ENCODE measurements at regions not wholly inside any gene's neighbourhood (a gene's known extent, or its start where the extent isn't known, plus 50 kb on each side); places are given as distances from the start of the nearest gene placed in this dataset.

DNA sequence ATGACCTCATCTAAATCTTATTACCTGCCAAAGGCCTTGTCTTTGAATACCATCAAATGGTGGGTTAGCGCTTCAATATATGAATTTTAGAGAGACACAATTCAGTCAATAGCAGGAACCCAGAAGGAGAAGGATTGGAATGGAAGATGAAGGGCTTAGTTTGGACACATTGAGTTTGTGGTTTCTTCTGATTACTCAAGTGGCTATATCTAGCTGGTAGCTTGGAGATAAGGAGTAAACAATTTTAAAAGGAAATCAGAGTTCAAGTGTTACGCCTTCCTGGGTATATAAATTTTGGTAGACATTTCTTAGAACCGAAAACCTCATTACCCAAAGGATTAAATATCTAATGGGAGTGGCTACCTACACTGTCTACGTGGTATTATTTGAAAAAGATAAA is 80.2 kb downstream of the RGS2 start:
- POLR2A ChIA-PET, result no interaction called here
- H3K9me3 ChIP-seq (replicated peaks; ENCODE audit: control insufficient read depth, insufficient read depth, low read length), result no peaks in the 10 kb centered on the region
- 24% methylated on average over 4 of the region's 4 CpGs for WGBS (ENCODE audit: insufficient coverage, insufficient replicate concordance, low lambda C conversion rate, missing lambda C conversion rate)
- RAD21 ChIA-PET (ENCODE audit: unreplicated experiment), result no interaction called here
- no peaks in the 10 kb centered on the region for H3K27me3 ChIP-seq (replicated peaks in 1 of 2; ENCODE audit: control insufficient read depth in 2 of 2, insufficient read depth in 2 of 2, low read length in 1 of 2)
- no TSS peak for BruUV-seq (replicated peaks)
- H3K4me2 ChIP-seq (ENCODE audit: control insufficient read depth, insufficient read depth), result no peak overlapping the region
- no peak overlapping the region for H3K4me3 ChIP-seq
- no peak overlapping the region for H2AFZ ChIP-seq (ENCODE audit: control insufficient read depth, low read depth, low read length)
- intact Hi-C loops (cut with micrococcal nuclease; ENCODE audit: unreplicated experiment) (no loop called here), in situ Hi-C loops (cut with MboI) (no loop called here)
- H3K27ac ChIP-seq (ENCODE audit: control insufficient read depth, insufficient read depth), result no peak overlapping the region
- no peaks in the 10 kb centered on the region for H3K79me2 ChIP-seq (ENCODE audit: control insufficient read depth, insufficient read depth, low read length)
- H4K20me1 ChIP-seq (ENCODE audit: control insufficient read depth, insufficient read depth), result no peaks in the 10 kb centered on the region
- ATAC-seq (no peak), DNase-seq (ENCODE audit: low read depth, low spot score) (no peak), FAIRE-seq (no peak)
- no peaks in the 10 kb centered on the region for H3K4me1 ChIP-seq (ENCODE audit: control insufficient read depth, insufficient read depth, low read length)
- no peaks in the 10 kb centered on the region for H3K36me3 ChIP-seq (ENCODE audit: control insufficient read depth in 2 of 2, insufficient read depth in 2 of 2, low read length in 1 of 2)
- no peak overlapping the region for H3K9ac ChIP-seq (ENCODE audit: control insufficient read depth, insufficient read depth, low read length)
- CTCF ChIA-PET, result no interaction called here
- SMC1A ChIA-PET (ENCODE audit: uncharacterized antibody, unreplicated experiment), result no interaction called here
- TF ChIP-seq, protein P1, sequence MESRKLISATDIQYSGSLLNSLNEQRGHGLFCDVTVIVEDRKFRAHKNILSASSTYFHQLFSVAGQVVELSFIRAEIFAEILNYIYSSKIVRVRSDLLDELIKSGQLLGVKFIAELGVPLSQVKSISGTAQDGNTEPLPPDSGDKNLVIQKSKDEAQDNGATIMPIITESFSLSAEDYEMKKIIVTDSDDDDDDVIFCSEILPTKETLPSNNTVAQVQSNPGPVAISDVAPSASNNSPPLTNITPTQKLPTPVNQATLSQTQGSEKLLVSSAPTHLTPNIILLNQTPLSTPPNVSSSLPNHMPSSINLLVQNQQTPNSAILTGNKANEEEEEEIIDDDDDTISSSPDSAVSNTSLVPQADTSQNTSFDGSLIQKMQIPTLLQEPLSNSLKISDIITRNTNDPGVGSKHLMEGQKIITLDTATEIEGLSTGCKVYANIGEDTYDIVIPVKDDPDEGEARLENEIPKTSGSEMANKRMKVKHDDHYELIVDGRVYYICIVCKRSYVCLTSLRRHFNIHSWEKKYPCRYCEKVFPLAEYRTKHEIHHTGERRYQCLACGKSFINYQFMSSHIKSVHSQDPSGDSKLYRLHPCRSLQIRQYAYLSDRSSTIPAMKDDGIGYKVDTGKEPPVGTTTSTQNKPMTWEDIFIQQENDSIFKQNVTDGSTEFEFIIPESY (IDR thresholded peaks at IDR 0.05), result no peak
- TF ChIP-seq RBBP5 (conservative IDR thresholded peaks at IDR 0.05) (no peak), TCF12 (IDR thresholded peaks at IDR 0.05; ENCODE audit: low read depth, low read length) (no peak), NBN (IDR thresholded peaks at IDR 0.05) (no peak), KAT2A (conservative IDR thresholded peaks at IDR 0.05; ENCODE audit: control insufficient read depth, low read depth, low read length) (no peak), CBX5 (IDR thresholded peaks at IDR 0.05; ENCODE audit: low read depth) (no peak), ZSCAN29 (IDR thresholded peaks at IDR 0.05) (no peak), CHD4 (IDR thresholded peaks at IDR 0.05) (no peak), ZZZ3 (IDR thresholded peaks at IDR 0.05; ENCODE audit: control insufficient read depth, insufficient read length, low read depth) (no peak), BCLAF1 (IDR thresholded peaks at IDR 0.05) (no peak), ZNF207 (IDR thresholded peaks at IDR 0.05; ENCODE audit: borderline replicate concordance) (no peak), ZBTB11 (CRISPR knock-in tag; IDR thresholded peaks at IDR 0.05) (no peak), TCF7 (IDR thresholded peaks at IDR 0.05; ENCODE audit: borderline replicate concordance) (no peak), FOXK2 (IDR thresholded peaks at IDR 0.05) (no peak), RAD21 (IDR thresholded peaks at IDR 0.05; ENCODE audit: insufficient read depth, low read depth, low read length) (no peak)
- TF ChIP-seq, protein P2, sequence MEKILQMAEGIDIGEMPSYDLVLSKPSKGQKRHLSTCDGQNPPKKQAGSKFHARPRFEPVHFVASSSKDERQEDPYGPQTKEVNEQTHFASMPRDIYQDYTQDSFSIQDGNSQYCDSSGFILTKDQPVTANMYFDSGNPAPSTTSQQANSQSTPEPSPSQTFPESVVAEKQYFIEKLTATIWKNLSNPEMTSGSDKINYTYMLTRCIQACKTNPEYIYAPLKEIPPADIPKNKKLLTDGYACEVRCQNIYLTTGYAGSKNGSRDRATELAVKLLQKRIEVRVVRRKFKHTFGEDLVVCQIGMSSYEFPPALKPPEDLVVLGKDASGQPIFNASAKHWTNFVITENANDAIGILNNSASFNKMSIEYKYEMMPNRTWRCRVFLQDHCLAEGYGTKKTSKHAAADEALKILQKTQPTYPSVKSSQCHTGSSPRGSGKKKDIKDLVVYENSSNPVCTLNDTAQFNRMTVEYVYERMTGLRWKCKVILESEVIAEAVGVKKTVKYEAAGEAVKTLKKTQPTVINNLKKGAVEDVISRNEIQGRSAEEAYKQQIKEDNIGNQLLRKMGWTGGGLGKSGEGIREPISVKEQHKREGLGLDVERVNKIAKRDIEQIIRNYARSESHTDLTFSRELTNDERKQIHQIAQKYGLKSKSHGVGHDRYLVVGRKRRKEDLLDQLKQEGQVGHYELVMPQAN (conservative IDR thresholded peaks at IDR 0.05), result no peak

Data from GM12878 (cell line).